HEK293 (cell line): ENCODE measurements at regions not wholly inside any gene's neighbourhood (a gene's known extent, or its start where the extent isn't known, plus 50 kb on each side); places are given as distances from the start of the nearest gene placed in this dataset.
"Not testable (repeated sequence)": the region's sequence is repeated elsewhere in the genome, so short reads cannot be mapped to it uniquely, and the experiment has no call there.

ENCODE experiments used
- CTCF ChIA-PET: fragments of 350-600 bp; formaldehyde crosslinking; extraction: SDS; loops from one replicate; lab custom pipeline; 2021; ENCODE audit warnings: antibody characterized with exemption; lab: Yijun Ruan, JAX
- POLR2A ChIA-PET: fragments of 300-600 bp; formaldehyde crosslinking; extraction: SDS; loops from one replicate; lab custom pipeline; 2020; ENCODE audit warnings: antibody characterized with exemption, inconsistent platforms; lab: Yijun Ruan, JAX
- H3K27ac ChIP-seq: fragments of 200-500 bp; sonication (Bioruptor generic); 2 replicates; pipeline ENCODE4 v1.5.1; 2014; ENCODE audit warnings: low read depth, low read length, control low read depth, inconsistent platforms; ENCODE audit errors: extremely low read depth
- H3K36me3 ChIP-seq, 2 experiments: fragments of 200-500 bp in 1 of 2; sonication (Bioruptor generic) in 1 of 2; 1 replicate in 1 of 2; 2 replicates in 1 of 2; pipeline ENCODE4 v1.5.1; 2014 to 2017; ENCODE audit warnings: inconsistent platforms in 2 of 2, low read length in 2 of 2; ENCODE audit not compliant: control insufficient read depth in 2 of 2, insufficient read depth in 1 of 2
- H3K4me1 ChIP-seq: fragments of 200-500 bp; sonication (Bioruptor generic); 2 replicates; pipeline ENCODE4 v1.5.1; 2014; ENCODE audit warnings: mild to moderate bottlenecking, low read length, inconsistent platforms; ENCODE audit not compliant: control insufficient read depth, insufficient read depth
- H3K4me3 ChIP-seq: 2 replicates; pipeline ENCODE4 v1.5.1; 2011; ENCODE audit warnings: low read depth, mild to moderate bottlenecking, control low read depth, low read length, moderate library complexity
- H3K9me3 ChIP-seq: fragments of 200-500 bp; sonication (Bioruptor generic); 2 replicates; pipeline ENCODE4 v1.5.1; 2014; ENCODE audit warnings: low read depth, low read length, inconsistent platforms; ENCODE audit not compliant: control insufficient read depth, insufficient read depth
- HIC1 ChIP-seq: fragments of 450-650 bp; formaldehyde crosslinking; IDR thresholded peaks from 2 replicates; pipeline ENCODE4 v1.5.1; 2016; ENCODE audit warnings: missing biosample characterization, missing genetic modification characterization
- IKZF3 ChIP-seq: fragments of 450-650 bp; IDR thresholded peaks from 2 replicates; pipeline ENCODE4 v1.5.0; 2018; ENCODE audit warnings: missing biosample characterization, mild to moderate bottlenecking, missing genetic modification characterization, moderate library complexity
- PBX3 ChIP-seq: sonication (generic); formaldehyde crosslinking; IDR thresholded peaks from 2 replicates; pipeline ENCODE4 v1.8.1; 2022; ENCODE audit warnings: mild to moderate bottlenecking, moderate library complexity, missing genetic modification reagents
- SP3 ChIP-seq: fragments of 450-650 bp; formaldehyde crosslinking; IDR thresholded peaks from 2 replicates; pipeline ENCODE4 v1.5.1; 2016; ENCODE audit warnings: missing biosample characterization, missing genetic modification characterization
- ZBTB26 ChIP-seq: fragments of 450-650 bp; formaldehyde crosslinking; optimal IDR thresholded peaks from 2 replicates; pipeline ENCODE3; 2016; ENCODE audit warnings: missing biosample characterization, mild to moderate bottlenecking, missing genetic modification characterization
- ZBTB7A ChIP-seq: fragments of 450-650 bp; formaldehyde crosslinking; IDR thresholded peaks from 2 replicates; pipeline ENCODE4 v1.5.1; 2016; ENCODE audit warnings: low read depth, missing biosample characterization, missing genetic modification characterization
- ZFP69B ChIP-seq: fragments of 450-650 bp; formaldehyde crosslinking; IDR thresholded peaks from 2 replicates; pipeline ENCODE4 v1.5.1; 2016; ENCODE audit warnings: missing biosample characterization, missing genetic modification characterization
- ZIC2 ChIP-seq: fragments of 450-650 bp; formaldehyde crosslinking; IDR thresholded peaks from 2 replicates; pipeline ENCODE4 v1.5.1; 2016; ENCODE audit warnings: missing biosample characterization, missing genetic modification characterization
- ZNF114 ChIP-seq: fragments of 450-650 bp; formaldehyde crosslinking; IDR thresholded peaks from 2 replicates; pipeline ENCODE4 v1.5.0; 2017; ENCODE audit warnings: missing biosample characterization, missing genetic modification characterization
- ZNF16 ChIP-seq: fragments of 450-650 bp; formaldehyde crosslinking; IDR thresholded peaks from 2 replicates; pipeline ENCODE4 v1.5.1; 2016; ENCODE audit warnings: low read depth, missing biosample characterization, missing genetic modification characterization
- ZNF184 ChIP-seq: fragments of 450-650 bp; IDR thresholded peaks from 2 replicates; pipeline ENCODE4 v1.5.1; 2018; ENCODE audit warnings: missing biosample characterization, mild to moderate bottlenecking, missing genetic modification characterization
- ZNF23 ChIP-seq: fragments of 450-650 bp; formaldehyde crosslinking; IDR thresholded peaks from 2 replicates; pipeline ENCODE4 v1.5.1; 2016; ENCODE audit warnings: missing biosample characterization, missing genetic modification characterization, borderline replicate concordance
- ZNF518A ChIP-seq: fragments of 450-650 bp; formaldehyde crosslinking; conservative IDR thresholded peaks from 2 replicates; pipeline ENCODE4 v1.5.1; 2016; ENCODE audit warnings: low read depth, missing biosample characterization, missing genetic modification characterization
- ZNF555 ChIP-seq: fragments of 450-650 bp; formaldehyde crosslinking; conservative IDR thresholded peaks from 2 replicates; pipeline ENCODE4 v1.5.1; 2017; ENCODE audit warnings: missing biosample characterization, mild to moderate bottlenecking, missing genetic modification characterization, inconsistent platforms
- ZNF654 ChIP-seq: fragments of 450-650 bp; formaldehyde crosslinking; IDR thresholded peaks from 2 replicates; pipeline ENCODE4 v1.5.1; 2016; ENCODE audit warnings: low read depth, missing biosample characterization, missing genetic modification characterization
- ZNF791 ChIP-seq: fragments of 450-650 bp; formaldehyde crosslinking; IDR thresholded peaks from 2 replicates; pipeline ENCODE4 v1.5.1; 2016; ENCODE audit warnings: missing biosample characterization, missing genetic modification characterization

GRCh38 chr3:75258825-75259683 lies 405.1 kb upstream of the FRG2C start:
- H3K4me1 ChIP-seq, H3K4me3 ChIP-seq, H3K9me3 ChIP-seq, H3K27ac ChIP-seq, POLR2A ChIA-PET, H3K36me3 ChIP-seq: not testable (repeated sequence)
- TF ChIP-seq ZNF654, result peak; percentile 52
- CTCF ChIA-PET, result interaction anchor here (0.7 kb wide), 1 partner anchor 764 kb away, joined by 4 read pairs; no protein-coding TSS in a partner anchor

- POLR2A ChIA-PET, CTCF ChIA-PET: not testable (repeated sequence)
Measured at GRCh38 chr3:75260975-75261374, 403.2 kb upstream of the FRG2C start.

GRCh38 chr3:75262661-75263060 lies 401.5 kb upstream of the FRG2C start:
- no peak overlapping the region for H3K27ac ChIP-seq
- ChIA-PET POLR2A (no interaction called here), CTCF (no interaction called here)
- H3K4me3 ChIP-seq, result no peak overlapping the region
- H3K4me1 ChIP-seq, result no peaks in the 10 kb centered on the region
- no peaks in the 10 kb centered on the region for H3K9me3 ChIP-seq
- H3K36me3 ChIP-seq, result no peaks in the 10 kb centered on the region
- TF ChIP-seq IKZF3 (no peak), ZNF184 (tag by site-specific recombination) (no peak), ZNF555 (tag by site-specific recombination) (no peak), ZIC2 (tag by site-specific recombination) (no peak), HIC1 (tag by site-specific recombination) (no peak), SP3 (tag by site-specific recombination) (no peak), ZBTB26 (no peak), ZNF791 (no peak), PBX3 (CRISPR knock-in tag) (no peak), ZNF23 (tag by site-specific recombination) (no peak)

More at GRCh38 chr3:75260975-75261374, 403.2 kb upstream of the FRG2C start:
- not testable (repeated sequence) for H3K36me3 ChIP-seq, H3K27ac ChIP-seq, H3K9me3 ChIP-seq, H3K4me1 ChIP-seq, H3K4me3 ChIP-seq

GRCh38 chr3:75265897-75266296 lies 398.2 kb upstream of the FRG2C start:
- POLR2A ChIA-PET, result no interaction called here
- H3K36me3 ChIP-seq, result no peaks in the 10 kb centered on the region
- no peaks in the 10 kb centered on the region for H3K9me3 ChIP-seq
- H3K4me1 ChIP-seq, result no peaks in the 10 kb centered on the region
- TF ChIP-seq ZNF518A (tag by site-specific recombination) (no peak), ZNF16 (tag by site-specific recombination) (no peak), ZNF114 (tag by site-specific recombination) (no peak), ZBTB7A (tag by site-specific recombination) (no peak), ZFP69B (tag by site-specific recombination) (no peak)
- no peak overlapping the region for H3K27ac ChIP-seq
- CTCF ChIA-PET, result no interaction called here
- H3K4me3 ChIP-seq, result no peak overlapping the region
